Renal cortex interstitium (tissue), 11 donors: ENCODE measurements at regions not wholly inside any gene's neighbourhood (a gene's known extent, or its start where the extent isn't known, plus 50 kb on each side); places are given as distances from the start of the nearest gene placed in this dataset.
A peak's percentile ranks its signal among the peaks of the same experiment; 100 is the strongest.
"Not testable (repeated sequence)": the region's sequence is repeated elsewhere in the genome, so short reads cannot be mapped to it uniquely, and the experiment has no call there.

Experiments used
- DNase-seq, 11 donors: peaks; one replicate each; pipeline ENCODE4 v3.0.0-alpha.2; 2013; ENCODE audit warnings: low read depth in 9 of 11, low spot score in 4 of 11; ENCODE audit errors: extremely low read depth in 1 of 11

GRCh38 chr13:81395368-81395767 is 1054.4 kb upstream of the SPRY2 start:
- DNase-seq, result no peak

- DNase-seq, result no peak
Measured at GRCh38 chr13:81394640-81395039, 1053.7 kb upstream of the SPRY2 start.

- no peak for DNase-seq
Measured at GRCh38 chr13:81393721-81394120, 1052.8 kb upstream of the SPRY2 start.

GRCh38 chr13:81393110-81393509 is 1052.2 kb upstream of the SPRY2 start:
- DNase-seq, result no peak

- no peak for DNase-seq
Measured at GRCh38 chr13:81388400-81388799, 1047.5 kb upstream of the SPRY2 start.

- DNase-seq, result no peak
Measured at GRCh38 chr13:81383444-81383843, 1042.5 kb upstream of the SPRY2 start.

GRCh38 chr13:81382246-81382645 is 1041.3 kb upstream of the SPRY2 start:
- no peak for DNase-seq

GRCh38 chr13:81381560-81381959 is 1040.6 kb upstream of the SPRY2 start:
- DNase-seq, result no peak

- no peak for DNase-seq
Measured at GRCh38 chr13:81379183-81379582, 1038.3 kb upstream of the SPRY2 start.

GRCh38 chr13:81377921-81378320 is 1037.0 kb upstream of the SPRY2 start:
- DNase-seq, result no peak

GRCh38 chr13:81375709-81376108 is 1034.8 kb upstream of the SPRY2 start:
- DNase-seq, result peak in 1 of 11 donors; percentile 17

GRCh38 chr13:81362711-81363110 is 1021.8 kb upstream of the SPRY2 start:
- not testable (repeated sequence) for DNase-seq

GRCh38 chr13:81350056-81350455 is 1009.1 kb upstream of the SPRY2 start:
- no peak for DNase-seq

GRCh38 chr13:81340118-81341069 is 999.5 kb upstream of the SPRY2 start:
- not testable (repeated sequence) for DNase-seq

GRCh38 chr13:81339666-81340065 is 998.7 kb upstream of the SPRY2 start:
- not testable (repeated sequence) for DNase-seq

GRCh38 chr13:81334481-81334880 is 993.6 kb upstream of the SPRY2 start:
- no peak for DNase-seq

GRCh38 chr13:81326913-81327312 is 986.0 kb upstream of the SPRY2 start:
- no peak for DNase-seq

- DNase-seq, result no peak
Measured at GRCh38 chr13:81320516-81320915, 979.6 kb upstream of the SPRY2 start.

- DNase-seq, result peak in 1 of 11 donors; percentile 18
Measured at GRCh38 chr13:81319351-81319750, 978.4 kb upstream of the SPRY2 start.

GRCh38 chr13:81318231-81319019 is 977.5 kb upstream of the SPRY2 start:
- no peak for DNase-seq
